Liver (tissue), 8 donors: ENCODE measurements at regions not wholly inside any gene's neighbourhood (a gene's known extent, or its start where the extent isn't known, plus 50 kb on each side); places are given as distances from the start of the nearest gene placed in this dataset.

Source experiments
- DNase-seq: peaks from one replicate; pipeline ENCODE4 v3.0.0-alpha.2; 2017; ENCODE audit warnings: low spot score
- H3K27ac ChIP-seq, 2 donors: one replicate each; pipeline ENCODE4 v1.7.0; 2013; ENCODE audit warnings: inconsistent platforms in 2 of 2, low read length in 2 of 2, control low read depth in 1 of 2, low read depth in 1 of 2, mild to moderate bottlenecking in 1 of 2
- H3K27me3 ChIP-seq, 4 donors: one replicate each; pipeline versions ENCODE4 v1.6.1 to v1.7.0; 2013; ENCODE audit warnings: low read length in 3 of 4, inconsistent platforms in 1 of 4, mild to moderate bottlenecking in 1 of 4, moderate library complexity in 1 of 4; ENCODE audit not compliant: control insufficient read depth in 4 of 4, insufficient read depth in 4 of 4
- H3K36me3 ChIP-seq, 4 donors: one replicate each; pipeline versions ENCODE4 v1.6.1 to v1.7.0; 2013; ENCODE audit warnings: low read length in 3 of 4, mild to moderate bottlenecking in 3 of 4, low read depth in 1 of 4, moderate library complexity in 1 of 4; ENCODE audit not compliant: control insufficient read depth in 4 of 4, insufficient read depth in 3 of 4
- H3K4me1 ChIP-seq, 4 donors: one replicate each; pipeline versions ENCODE4 v1.6.1 to v1.7.0; 2013; ENCODE audit warnings: low read length in 3 of 4, mild to moderate bottlenecking in 3 of 4, moderate library complexity in 1 of 4; ENCODE audit not compliant: control insufficient read depth in 4 of 4, insufficient read depth in 4 of 4
- H3K4me3 ChIP-seq, 3 donors: one replicate each; pipeline versions ENCODE4 v1.6.1 to v1.7.0; 2013; ENCODE audit warnings: low read length in 3 of 3, control low read depth in 1 of 3, low read depth in 1 of 3, mild to moderate bottlenecking in 1 of 3
- H3K9ac ChIP-seq, 2 donors: one replicate each; pipeline ENCODE4 v1.7.0; 2013; ENCODE audit warnings: low read length in 2 of 2, mild to moderate bottlenecking in 2 of 2, moderate library complexity in 2 of 2, control low read depth in 1 of 2, low read depth in 1 of 2
- H3K9me3 ChIP-seq, 4 donors: one replicate each; pipeline versions ENCODE4 v1.6.1 to v1.7.0; 2013; ENCODE audit warnings: low read length in 3 of 4; ENCODE audit not compliant: control insufficient read depth in 4 of 4
- CTCF ChIP-seq: fragments of 150-350 bp; IDR thresholded peaks from 2 replicates; pipeline ENCODE4 v1.5.1; 2017; ENCODE audit warnings: improper control_type of control experiment, low read depth, low read length; ENCODE audit not compliant: missing input control
- EGR1 ChIP-seq, 2 donors: IDR thresholded peaks; 2 replicates each; pipeline ENCODE4 v1.6.1; 2016 to 2018; ENCODE audit warnings: antibody characterized with exemption in 2 of 2, low read depth in 2 of 2
- FOXA1 ChIP-seq: IDR thresholded peaks from 2 replicates; pipeline ENCODE4 v1.6.1; 2016; ENCODE audit warnings: antibody characterized with exemption
- FOXA2 ChIP-seq: IDR thresholded peaks from 2 replicates; pipeline ENCODE4 v1.6.1; 2016; ENCODE audit warnings: antibody characterized with exemption
- GABPA ChIP-seq, 2 donors: IDR thresholded peaks in 1 of 2; conservative IDR thresholded peaks in 1 of 2; 2 replicates each; pipeline ENCODE4 v1.6.1; 2016; ENCODE audit warnings: antibody characterized with exemption in 2 of 2, mild to moderate bottlenecking in 1 of 2, moderate library complexity in 1 of 2
- HNF4A ChIP-seq, 2 donors: conservative IDR thresholded peaks; 2 replicates each; pipeline ENCODE4 v1.6.1; 2016; ENCODE audit warnings: antibody characterized with exemption in 2 of 2, mild to moderate bottlenecking in 2 of 2
- HNF4G ChIP-seq: IDR thresholded peaks from 2 replicates; pipeline ENCODE4 v1.6.1; 2016; ENCODE audit warnings: antibody characterized with exemption
- JUND ChIP-seq, 2 donors: IDR thresholded peaks; 2 replicates each; pipeline ENCODE4 v1.6.1; 2016; ENCODE audit warnings: antibody characterized with exemption in 2 of 2
- MAX ChIP-seq: IDR thresholded peaks from 2 replicates; pipeline ENCODE4 v1.6.1; 2016; ENCODE audit warnings: antibody characterized with exemption
- NR2F2 ChIP-seq: IDR thresholded peaks from 2 replicates; pipeline ENCODE4 v1.6.1; 2016; ENCODE audit warnings: antibody characterized with exemption
- RAD21 ChIP-seq, 2 donors: IDR thresholded peaks; 2 replicates each; pipeline ENCODE4 v1.6.1; 2016; ENCODE audit warnings: antibody characterized with exemption in 2 of 2, mild to moderate bottlenecking in 2 of 2
- SP1 ChIP-seq: IDR thresholded peaks from 2 replicates; pipeline ENCODE4 v1.6.1; 2018; ENCODE audit warnings: antibody characterized with exemption, mild to moderate bottlenecking
- TAF1 ChIP-seq: conservative IDR thresholded peaks from 2 replicates; pipeline ENCODE4 v1.6.1; 2016; ENCODE audit warnings: antibody characterized with exemption, mild to moderate bottlenecking
- YY1 ChIP-seq: IDR thresholded peaks from 2 replicates; pipeline ENCODE4 v1.6.1; 2016; ENCODE audit warnings: antibody characterized with exemption, mild to moderate bottlenecking
- ZBTB33 ChIP-seq: IDR thresholded peaks from 2 replicates; pipeline ENCODE4 v1.6.1; 2016; ENCODE audit warnings: antibody characterized with exemption
- WGBS: extraction: QIAGEN DNeasy Blood & Tissue Kit; methylation state at CpG from one replicate; pipeline ENCODE4 v1.1.7; 2013; 5-methylcytosine and 5-hydroxymethylcytosine counted together
- TF ChIP-seq, protein P1 (sequence below): IDR thresholded peaks from 2 replicates; pipeline ENCODE4 v1.6.1; 2016; ENCODE audit warnings: antibody characterized with exemption
- donor health status: healthy.
- donor health status: healthy.
- donor health status: healthy.
- donor health status: healthy.
- donor health status: healthy.

- DNase-seq, result no peak
- Histone ChIP-seq H3K9ac (no peak overlapping the region), H3K36me3 (no peaks in the 10 kb centered on the region), H3K27ac (no peak overlapping the region), H3K4me3 (no peak overlapping the region), H3K9me3 (no peaks in the 10 kb centered on the region), H3K4me1 (no peaks in the 10 kb centered on the region), H3K27me3 (peaks cover 0 to 3% (median 0%) of the 10 kb centered on the region in 4 donors)
- TF ChIP-seq MAX (no peak), ZBTB33 (no peak), SP1 (no peak), HNF4A (conservative IDR thresholded peaks at IDR 0.05) (no peak), FOXA1 (no peak), YY1 (no peak), GABPA (IDR thresholded peaks at IDR 0.05 in 1 of 2, conservative IDR thresholded peaks at IDR 0.05 in 1 of 2) (no peak), HNF4G (no peak)
- 73% methylated on average over 3 of the region's 3 CpGs for WGBS
Observed at GRCh38 chr13:85265296-85265695, 533.9 kb downstream of the SLITRK6 start.

- Histone ChIP-seq H3K36me3 (no peaks in the 10 kb centered on the region), H3K27me3 (peaks cover 0 to 3% (median 1%) of the 10 kb centered on the region in 4 donors), H3K4me1 (no peaks in the 10 kb centered on the region), H3K4me3 (no peak overlapping the region), H3K9ac (no peak overlapping the region), H3K9me3 (no peaks in the 10 kb centered on the region), H3K27ac (no peak overlapping the region)
- WGBS, result 76% methylated on average over 2 of the region's 2 CpGs
- DNase-seq, result no peak
- TF ChIP-seq HNF4G (no peak), EGR1 (IDR thresholded peaks at IDR 0.05; ENCODE audit: low read depth in 2 of 2) (no peak), RAD21 (IDR thresholded peaks at IDR 0.05) (no peak), GABPA (IDR thresholded peaks at IDR 0.05 in 1 of 2, conservative IDR thresholded peaks at IDR 0.05 in 1 of 2) (no peak), HNF4A (conservative IDR thresholded peaks at IDR 0.05) (no peak), NR2F2 (no peak), JUND (IDR thresholded peaks at IDR 0.05) (no peak)
Observed at GRCh38 chr13:85262499-85262898, 536.7 kb downstream of the SLITRK6 start.

DNA sequence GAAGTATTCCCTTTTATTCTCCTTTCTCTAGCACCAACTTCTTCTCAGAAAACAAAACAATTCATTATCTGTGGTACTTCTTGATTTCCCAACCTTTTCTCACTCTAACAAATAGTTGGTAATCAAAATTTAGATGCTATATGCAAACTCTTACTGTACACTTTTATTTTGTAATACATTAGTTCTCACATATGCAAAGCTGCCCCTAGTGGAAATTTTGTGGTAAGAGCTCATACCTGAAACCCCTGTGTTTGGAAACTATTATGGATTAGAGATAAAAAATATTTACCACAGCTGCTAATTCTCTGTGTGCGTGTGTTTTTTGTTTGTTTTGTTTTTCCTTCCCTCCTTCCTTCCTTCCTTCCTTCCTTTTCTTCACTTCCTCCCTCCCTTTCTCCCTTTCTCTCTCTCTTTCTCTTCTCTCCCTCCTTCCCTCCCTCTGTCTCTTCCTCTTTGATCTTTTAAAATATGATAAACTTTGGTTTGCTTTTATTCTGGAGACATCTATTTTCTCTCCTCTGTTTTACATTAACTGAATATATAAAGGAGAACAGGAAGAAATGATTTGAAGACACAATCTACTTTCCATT, 537.4 kb downstream of the SLITRK6 start:
- no peak overlapping the region for H3K9ac ChIP-seq
- H3K27ac ChIP-seq, result no peak overlapping the region
- 17% methylated on average over 1 of the region's 1 CpG for WGBS
- no peaks in the 10 kb centered on the region for H3K9me3 ChIP-seq
- no peak for DNase-seq
- no peaks in the 10 kb centered on the region for H3K36me3 ChIP-seq
- H3K27me3 ChIP-seq, result peaks cover 0 to 3% (median 1%) of the 10 kb centered on the region in 4 donors
- no peaks in the 10 kb centered on the region for H3K4me1 ChIP-seq
- TF ChIP-seq HNF4A (conservative IDR thresholded peaks at IDR 0.05) (no peak), ZBTB33 (no peak), GABPA (IDR thresholded peaks at IDR 0.05 in 1 of 2, conservative IDR thresholded peaks at IDR 0.05 in 1 of 2) (no peak), CTCF (no peak), JUND (IDR thresholded peaks at IDR 0.05) (no peak), RAD21 (IDR thresholded peaks at IDR 0.05) (no peak), TAF1 (no peak), FOXA1 (no peak), MAX (no peak), SP1 (no peak), FOXA2 (no peak), NR2F2 (no peak)
- TF ChIP-seq, protein P1, sequence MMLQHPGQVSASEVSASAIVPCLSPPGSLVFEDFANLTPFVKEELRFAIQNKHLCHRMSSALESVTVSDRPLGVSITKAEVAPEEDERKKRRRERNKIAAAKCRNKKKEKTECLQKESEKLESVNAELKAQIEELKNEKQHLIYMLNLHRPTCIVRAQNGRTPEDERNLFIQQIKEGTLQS, result no peak
- no peak overlapping the region for H3K4me3 ChIP-seq
